Type B pancreatic cell (in vitro differentiated cells): ENCODE measurements at regions not wholly inside any gene's neighbourhood (a gene's known extent, or its start where the extent isn't known, plus 50 kb on each side); places are given as distances from the start of the nearest gene placed in this dataset.

ENCODE experiments used
- DNase-seq: peaks from one replicate; pipeline ENCODE4 v3.0.0; 2021; ENCODE audit warnings: mixed read lengths; ENCODE audit not compliant: unreplicated experiment; ENCODE audit errors: extremely low spot score
- H3K27ac Mint-ChIP-seq: 2 replicates; pipeline ENCODE4 v1.8.0; 2021; ENCODE audit warnings: mild to moderate bottlenecking, mixed read lengths
- H3K27me3 Mint-ChIP-seq: 2 replicates; pipeline ENCODE4 v1.8.0; 2021; ENCODE audit warnings: mixed read lengths
- H3K36me3 Mint-ChIP-seq: 2 replicates; pipeline ENCODE4 v1.8.0; 2021; ENCODE audit warnings: mixed read lengths
- H3K4me1 Mint-ChIP-seq: one replicate; pipeline ENCODE4 v1.8.0; 2021; ENCODE audit warnings: mixed read lengths; ENCODE audit not compliant: unreplicated experiment
- H3K4me3 Mint-ChIP-seq: 2 replicates; pipeline ENCODE4 v1.8.0; 2021; ENCODE audit warnings: mild to moderate bottlenecking, mixed read lengths
- H3K9me3 Mint-ChIP-seq: 2 replicates; pipeline ENCODE4 v1.8.0; 2021; ENCODE audit warnings: mixed read lengths
- TF ChIP-seq, protein P1 (sequence below): fragments of 200-600 bp; sonication (generic); conservative IDR thresholded peaks from 2 replicates; pipeline ENCODE4 v1.5.0; 2021; ENCODE audit warnings: antibody characterized with exemption, mild to moderate bottlenecking

DNA sequence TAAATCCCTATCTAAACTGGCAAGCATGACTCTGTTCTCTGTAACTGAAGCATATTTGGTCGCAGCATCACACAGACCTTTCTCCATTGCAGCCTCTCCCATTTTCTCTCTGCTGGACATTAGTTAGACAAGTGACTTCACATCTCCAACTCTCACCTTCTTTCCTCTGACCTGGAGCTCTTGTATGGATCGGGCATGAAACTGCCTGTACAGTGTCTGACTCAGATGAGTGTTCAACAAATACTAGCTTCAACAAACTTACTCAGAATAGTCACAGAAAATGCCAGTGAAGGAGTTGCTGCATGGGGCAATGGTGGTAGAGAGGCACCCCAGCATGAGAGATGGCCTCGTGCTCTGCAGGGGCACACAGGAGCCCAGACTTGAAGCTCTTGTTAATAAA lies 104.7 kb upstream of the COPS8 start:
- no peak for DNase-seq
- peaks cover 21% of the 10 kb centered on the region for H3K4me1 Mint-ChIP-seq
- no peak overlapping the region for H3K4me3 Mint-ChIP-seq
- no peak overlapping the region for H3K27ac Mint-ChIP-seq
- peaks cover 12% of the 10 kb centered on the region for H3K9me3 Mint-ChIP-seq
- H3K36me3 Mint-ChIP-seq, result no peaks in the 10 kb centered on the region
- TF ChIP-seq, protein P1, sequence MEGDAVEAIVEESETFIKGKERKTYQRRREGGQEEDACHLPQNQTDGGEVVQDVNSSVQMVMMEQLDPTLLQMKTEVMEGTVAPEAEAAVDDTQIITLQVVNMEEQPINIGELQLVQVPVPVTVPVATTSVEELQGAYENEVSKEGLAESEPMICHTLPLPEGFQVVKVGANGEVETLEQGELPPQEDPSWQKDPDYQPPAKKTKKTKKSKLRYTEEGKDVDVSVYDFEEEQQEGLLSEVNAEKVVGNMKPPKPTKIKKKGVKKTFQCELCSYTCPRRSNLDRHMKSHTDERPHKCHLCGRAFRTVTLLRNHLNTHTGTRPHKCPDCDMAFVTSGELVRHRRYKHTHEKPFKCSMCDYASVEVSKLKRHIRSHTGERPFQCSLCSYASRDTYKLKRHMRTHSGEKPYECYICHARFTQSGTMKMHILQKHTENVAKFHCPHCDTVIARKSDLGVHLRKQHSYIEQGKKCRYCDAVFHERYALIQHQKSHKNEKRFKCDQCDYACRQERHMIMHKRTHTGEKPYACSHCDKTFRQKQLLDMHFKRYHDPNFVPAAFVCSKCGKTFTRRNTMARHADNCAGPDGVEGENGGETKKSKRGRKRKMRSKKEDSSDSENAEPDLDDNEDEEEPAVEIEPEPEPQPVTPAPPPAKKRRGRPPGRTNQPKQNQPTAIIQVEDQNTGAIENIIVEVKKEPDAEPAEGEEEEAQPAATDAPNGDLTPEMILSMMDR, result no peak
- H3K27me3 Mint-ChIP-seq, result peaks cover 10% of the 10 kb centered on the region

DNA sequence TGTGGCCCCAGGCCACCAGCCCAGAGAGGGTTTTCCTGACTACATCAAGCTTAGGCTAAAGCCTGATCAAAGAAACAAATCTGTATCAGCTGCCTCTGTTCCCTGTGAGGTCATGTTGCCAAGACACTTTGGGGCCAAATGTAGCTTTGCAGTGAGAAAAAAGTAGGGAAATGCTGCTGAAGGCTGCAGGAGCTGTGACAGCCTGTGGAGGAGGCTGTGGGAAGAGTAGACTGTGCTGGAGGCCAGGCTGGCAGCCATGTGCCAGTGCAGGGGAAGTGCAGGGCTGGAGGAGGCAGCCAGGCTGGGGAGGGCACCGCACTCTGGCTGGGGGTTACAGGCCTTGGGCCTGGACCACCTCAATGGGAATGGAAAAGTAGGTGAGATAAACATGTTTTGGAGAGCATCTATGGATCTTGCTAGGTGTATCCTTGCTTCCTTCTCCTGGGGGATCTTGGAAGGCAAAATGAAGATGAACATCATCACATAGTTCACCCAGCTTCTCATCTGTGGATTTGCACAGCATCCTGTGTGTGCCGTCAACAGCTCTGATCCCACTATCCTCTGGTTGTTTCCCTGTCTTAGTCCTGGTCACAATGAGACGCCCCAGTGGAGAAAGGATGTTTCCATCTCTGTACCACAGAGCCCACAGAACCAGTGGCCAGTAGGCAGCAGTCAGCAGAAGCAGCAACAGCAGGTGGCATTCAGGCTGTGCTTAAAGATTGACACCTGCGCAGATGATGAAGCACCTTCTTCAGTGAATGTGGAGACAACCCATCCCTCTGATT lies 103.8 kb upstream of the COPS8 start:
- Mint-ChIP-seq H3K27me3 (peaks cover 10% of the 10 kb centered on the region), H3K36me3 (no peaks in the 10 kb centered on the region), H3K9me3 (peaks cover 12% of the 10 kb centered on the region), H3K4me3 (no peak overlapping the region), H3K4me1 (peaks cover 18% of the 10 kb centered on the region), H3K27ac (no peak overlapping the region)
- peak; percentile 42 for DNase-seq
- TF ChIP-seq, protein P1, result no peak

DNA sequence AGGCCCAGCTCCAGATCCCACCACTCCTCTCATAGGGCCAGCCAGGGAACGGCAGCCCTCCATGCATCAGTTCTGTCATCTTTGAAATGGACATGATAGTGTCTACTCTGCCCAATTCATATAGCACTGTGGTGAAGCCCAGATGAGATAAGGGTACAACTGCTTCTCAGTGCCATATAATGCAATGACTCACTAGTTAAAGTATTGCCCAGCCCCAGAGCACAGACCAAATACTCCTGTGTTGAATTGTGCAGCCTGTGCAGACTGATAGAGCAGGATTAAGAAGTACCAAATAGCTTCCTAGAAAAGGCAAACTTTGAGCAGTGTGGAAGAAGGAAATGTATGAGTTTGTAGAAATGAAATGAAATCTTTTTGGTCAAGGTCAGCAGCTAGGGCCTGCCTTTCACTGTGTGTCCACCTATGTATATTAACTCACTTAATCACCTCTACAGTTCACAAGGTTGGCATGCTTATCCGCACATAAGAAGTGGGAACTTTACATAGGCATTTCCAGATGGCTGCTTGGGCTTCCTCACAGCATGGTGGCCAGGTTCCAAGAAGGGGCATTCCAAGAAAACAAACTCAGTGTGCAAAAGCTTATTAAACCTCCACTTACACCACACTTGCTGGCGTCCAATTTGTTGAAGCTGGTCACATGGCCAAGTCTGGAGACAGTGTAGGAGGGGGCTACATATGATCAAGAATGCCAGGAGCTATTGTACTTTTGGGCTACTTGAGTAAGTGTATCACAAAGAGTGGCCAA lies 102.8 kb upstream of the COPS8 start:
- DNase-seq, result peak; percentile 27
- TF ChIP-seq, protein P1, result no peak
- no peaks in the 10 kb centered on the region for H3K36me3 Mint-ChIP-seq

DNA sequence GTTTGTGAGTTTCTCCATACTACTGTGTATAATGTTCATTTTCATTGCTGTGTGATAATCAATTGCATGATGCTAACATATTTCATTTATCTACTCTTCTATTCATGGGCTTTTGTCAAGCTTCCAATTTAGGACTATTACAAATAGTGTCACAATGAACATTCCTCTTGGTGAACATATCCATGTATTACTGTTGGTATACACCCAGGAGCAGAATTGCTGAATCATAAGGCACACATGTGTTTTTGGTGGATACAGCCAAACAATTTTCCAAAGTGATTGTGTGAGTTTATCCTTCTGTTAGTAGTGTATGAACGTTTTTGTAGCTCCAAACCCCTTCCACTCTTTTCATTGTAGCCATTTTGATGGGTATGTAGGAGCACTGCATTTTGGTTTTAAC lies 101.6 kb upstream of the COPS8 start:
- Mint-ChIP-seq H3K9me3 (peaks cover 7% of the 10 kb centered on the region), H3K4me1 (peaks cover 19% of the 10 kb centered on the region), H3K27me3 (peaks cover 10% of the 10 kb centered on the region), H3K4me3 (no peak overlapping the region), H3K36me3 (no peaks in the 10 kb centered on the region), H3K27ac (no peak overlapping the region)
- no peak for DNase-seq
- TF ChIP-seq, protein P1, result no peak

More for the DNA sequence above, 102.8 kb upstream of the COPS8 start:
- H3K27me3 Mint-ChIP-seq, result peaks cover 5% of the 10 kb centered on the region
- H3K9me3 Mint-ChIP-seq, result peaks cover 7% of the 10 kb centered on the region
- H3K27ac Mint-ChIP-seq, result no peak overlapping the region
- H3K4me3 Mint-ChIP-seq, result no peak overlapping the region
- peaks cover 9% of the 10 kb centered on the region for H3K4me1 Mint-ChIP-seq

DNA sequence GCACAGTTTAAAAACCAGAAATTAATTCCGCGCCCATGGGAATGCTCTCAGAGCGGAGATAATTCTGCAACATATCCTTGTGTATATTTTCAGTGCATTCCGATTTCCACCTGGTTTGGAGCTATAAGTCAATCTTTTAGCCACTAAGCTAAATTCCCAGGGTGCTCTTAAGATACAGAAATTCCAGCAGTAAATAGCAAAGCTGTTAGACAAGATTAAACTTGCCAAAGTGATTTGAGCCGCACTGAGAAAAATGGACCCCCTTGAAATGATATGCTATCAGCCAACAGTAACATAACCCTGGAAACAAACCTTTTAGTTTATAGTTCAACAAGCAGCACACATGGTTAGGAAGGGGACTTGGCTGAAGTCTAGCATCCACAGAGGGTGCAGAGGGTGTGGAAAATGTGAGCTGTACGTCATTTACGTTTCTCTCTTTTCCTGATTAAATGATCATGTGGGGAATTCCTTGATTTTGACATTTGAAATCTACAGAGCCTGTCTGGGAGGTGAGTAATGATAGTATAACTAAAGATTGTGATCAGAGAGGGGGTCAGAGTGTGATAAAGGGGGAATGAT lies 99.8 kb upstream of the COPS8 start:
- TF ChIP-seq, protein P1, result no peak
- Mint-ChIP-seq H3K27ac (peak overlapping the region; percentile 2), H3K9me3 (peaks cover 7% of the 10 kb centered on the region), H3K27me3 (peaks cover 7% of the 10 kb centered on the region), H3K36me3 (no peaks in the 10 kb centered on the region), H3K4me1 (peaks cover 23% of the 10 kb centered on the region), H3K4me3 (peak overlapping the region; percentile 15)
- no peak for DNase-seq
